Sigmoid colon (tissue), 4 donors: ENCODE measurements at regions not wholly inside any gene's neighbourhood (a gene's known extent, or its start where the extent isn't known, plus 50 kb on each side); places are given as distances from the start of the nearest gene placed in this dataset.

Experiments
- POLR2A ChIP-seq, 2 donors: fragments of 450-650 bp; IDR thresholded peaks; one replicate each; pipeline ENCODE4 v1.6.1; 2016; ENCODE audit warnings: antibody characterized with exemption in 2 of 2, mild to moderate bottlenecking in 2 of 2, moderate library complexity in 2 of 2
- POLR2AphosphoS5 ChIP-seq, 4 donors: sonication (generic); formaldehyde crosslinking; IDR thresholded peaks; one replicate each; pipeline ENCODE4 v1.6.1; 2017; ENCODE audit warnings: antibody characterized with exemption in 4 of 4
- TF ChIP-seq, protein P1 (sequence below), 4 experiments: fragments of 450-650 bp in 3 of 4; fragments of 200-600 bp in 1 of 4; IDR thresholded peaks; one replicate each; pipeline ENCODE4 v1.5.1; 2016 to 2019; ENCODE audit warnings: antibody characterized with exemption in 4 of 4, mild to moderate bottlenecking in 3 of 4, moderate library complexity in 2 of 4

DNA sequence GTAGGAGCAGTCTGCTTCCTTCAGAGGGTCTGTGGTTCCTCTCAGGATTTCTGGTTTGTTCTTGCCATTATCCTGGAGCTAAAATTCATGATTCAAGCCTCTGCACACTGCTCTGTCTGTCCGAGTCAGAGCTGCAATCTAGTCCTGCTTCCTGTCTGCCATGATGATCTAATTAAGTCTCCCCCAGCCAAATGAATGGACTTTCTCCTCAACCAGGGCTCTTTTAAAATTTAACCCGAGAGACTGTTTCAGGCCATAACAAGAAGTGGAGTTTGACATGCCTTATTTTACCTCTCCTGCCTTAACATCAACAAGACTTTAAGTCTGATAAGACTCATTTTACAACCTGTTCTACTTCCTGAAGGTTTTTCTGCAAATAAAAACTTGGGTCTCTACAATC lies 1009.6 kb upstream of the DDX18 start:
- TF ChIP-seq, protein P1, sequence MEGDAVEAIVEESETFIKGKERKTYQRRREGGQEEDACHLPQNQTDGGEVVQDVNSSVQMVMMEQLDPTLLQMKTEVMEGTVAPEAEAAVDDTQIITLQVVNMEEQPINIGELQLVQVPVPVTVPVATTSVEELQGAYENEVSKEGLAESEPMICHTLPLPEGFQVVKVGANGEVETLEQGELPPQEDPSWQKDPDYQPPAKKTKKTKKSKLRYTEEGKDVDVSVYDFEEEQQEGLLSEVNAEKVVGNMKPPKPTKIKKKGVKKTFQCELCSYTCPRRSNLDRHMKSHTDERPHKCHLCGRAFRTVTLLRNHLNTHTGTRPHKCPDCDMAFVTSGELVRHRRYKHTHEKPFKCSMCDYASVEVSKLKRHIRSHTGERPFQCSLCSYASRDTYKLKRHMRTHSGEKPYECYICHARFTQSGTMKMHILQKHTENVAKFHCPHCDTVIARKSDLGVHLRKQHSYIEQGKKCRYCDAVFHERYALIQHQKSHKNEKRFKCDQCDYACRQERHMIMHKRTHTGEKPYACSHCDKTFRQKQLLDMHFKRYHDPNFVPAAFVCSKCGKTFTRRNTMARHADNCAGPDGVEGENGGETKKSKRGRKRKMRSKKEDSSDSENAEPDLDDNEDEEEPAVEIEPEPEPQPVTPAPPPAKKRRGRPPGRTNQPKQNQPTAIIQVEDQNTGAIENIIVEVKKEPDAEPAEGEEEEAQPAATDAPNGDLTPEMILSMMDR (IDR thresholded peaks at IDR 0.05) = no peak
- TF ChIP-seq POLR2A (IDR thresholded peaks at IDR 0.05) (no peak), POLR2AphosphoS5 (IDR thresholded peaks at IDR 0.05) (no peak)
